Tibial nerve (tissue), 4 donors: ENCODE measurements at regions not wholly inside any gene's neighbourhood (a gene's known extent, or its start where the extent isn't known, plus 50 kb on each side); places are given as distances from the start of the nearest gene placed in this dataset.
"Not testable (repeated sequence)": the region's sequence is repeated elsewhere in the genome, so short reads cannot be mapped to it uniquely, and the experiment has no call there.

Experiments
- DNase-seq, 2 donors: peaks; one replicate each; pipeline ENCODE4 v3.0.0-alpha.2; 2019; ENCODE audit warnings: low spot score in 2 of 2
- H3K27ac ChIP-seq, 4 donors: fragments of 200-600 bp; sonication (generic) in 3 of 4; one replicate each; pipeline ENCODE4 v1.5.1; 2017 to 2019; ENCODE audit warnings: mild to moderate bottlenecking in 1 of 4
- H3K27me3 ChIP-seq, 2 donors: fragments of 200-600 bp; sonication (generic) in 1 of 2; one replicate each; pipeline versions ENCODE4 v1.5.1 to v1.6.0; 2017 to 2019
- H3K36me3 ChIP-seq, 3 donors: fragments of 200-600 bp; sonication (generic); one replicate each; pipeline ENCODE4 v1.5.1; 2018 to 2019
- H3K4me1 ChIP-seq, 4 donors: fragments of 200-600 bp; sonication (generic) in 3 of 4; one replicate each; pipeline ENCODE4 v1.5.1; 2017 to 2019
- H3K4me3 ChIP-seq, 4 donors: fragments of 200-600 bp; sonication (generic) in 3 of 4; one replicate each; pipeline ENCODE4 v1.5.1; 2017 to 2019; ENCODE audit warnings: mild to moderate bottlenecking in 1 of 4, moderate library complexity in 1 of 4
- H3K9me3 ChIP-seq, 4 donors: fragments of 200-600 bp; sonication (generic) in 3 of 4; one replicate each; pipeline ENCODE4 v1.5.1; 2017 to 2019
- EP300 ChIP-seq, 2 donors: sonication (generic); formaldehyde crosslinking; IDR thresholded peaks; one replicate each; pipeline ENCODE4 v1.6.1; 2017; ENCODE audit warnings: antibody characterized with exemption in 2 of 2, mild to moderate bottlenecking in 1 of 2
- POLR2A ChIP-seq, 2 donors: fragments of 450-650 bp; IDR thresholded peaks; one replicate each; pipeline ENCODE4 v1.6.1; 2017; ENCODE audit warnings: antibody characterized with exemption in 2 of 2, mild to moderate bottlenecking in 2 of 2, moderate library complexity in 2 of 2
- whole genome bisulfite sequencing, 2 donors: methylation state at CpG; one replicate each; pipeline ENCODE4 v1.1.5; 2018; 5-methylcytosine and 5-hydroxymethylcytosine counted together
- TF ChIP-seq, protein P1 (sequence below), 5 experiments: fragments of 200-600 bp in 3 of 5; fragments of 450-650 bp in 2 of 5; sonication (generic) in 3 of 5; IDR thresholded peaks; one replicate each; pipeline ENCODE4 v1.5.1; 2016 to 2019; ENCODE audit warnings: antibody characterized with exemption in 5 of 5, mild to moderate bottlenecking in 3 of 5, moderate library complexity in 2 of 5

DNA sequence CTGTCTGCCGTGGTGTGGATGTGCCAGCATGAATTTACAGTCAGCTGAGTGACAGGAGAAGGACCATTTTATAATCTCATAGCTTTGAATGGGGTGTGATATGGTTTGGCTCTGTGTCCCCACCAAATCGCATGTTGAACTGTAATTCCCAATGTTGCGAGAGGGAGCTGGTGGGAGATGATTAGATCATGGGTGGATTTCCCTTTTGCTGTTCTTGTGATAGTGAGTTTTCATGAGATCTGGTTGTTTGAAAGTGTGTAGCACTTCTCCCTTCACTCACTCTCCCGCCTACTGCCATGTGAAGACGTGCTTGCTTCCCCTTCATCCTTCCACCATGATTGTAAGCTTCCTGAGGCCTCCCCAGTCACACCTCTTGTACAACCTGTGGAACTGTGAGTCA is 111.9 kb upstream of the CHD2 start:
- TF ChIP-seq, protein P1, sequence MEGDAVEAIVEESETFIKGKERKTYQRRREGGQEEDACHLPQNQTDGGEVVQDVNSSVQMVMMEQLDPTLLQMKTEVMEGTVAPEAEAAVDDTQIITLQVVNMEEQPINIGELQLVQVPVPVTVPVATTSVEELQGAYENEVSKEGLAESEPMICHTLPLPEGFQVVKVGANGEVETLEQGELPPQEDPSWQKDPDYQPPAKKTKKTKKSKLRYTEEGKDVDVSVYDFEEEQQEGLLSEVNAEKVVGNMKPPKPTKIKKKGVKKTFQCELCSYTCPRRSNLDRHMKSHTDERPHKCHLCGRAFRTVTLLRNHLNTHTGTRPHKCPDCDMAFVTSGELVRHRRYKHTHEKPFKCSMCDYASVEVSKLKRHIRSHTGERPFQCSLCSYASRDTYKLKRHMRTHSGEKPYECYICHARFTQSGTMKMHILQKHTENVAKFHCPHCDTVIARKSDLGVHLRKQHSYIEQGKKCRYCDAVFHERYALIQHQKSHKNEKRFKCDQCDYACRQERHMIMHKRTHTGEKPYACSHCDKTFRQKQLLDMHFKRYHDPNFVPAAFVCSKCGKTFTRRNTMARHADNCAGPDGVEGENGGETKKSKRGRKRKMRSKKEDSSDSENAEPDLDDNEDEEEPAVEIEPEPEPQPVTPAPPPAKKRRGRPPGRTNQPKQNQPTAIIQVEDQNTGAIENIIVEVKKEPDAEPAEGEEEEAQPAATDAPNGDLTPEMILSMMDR (IDR thresholded peaks at IDR 0.05) = no peak
- TF ChIP-seq POLR2A (IDR thresholded peaks at IDR 0.05) (no peak), EP300 (IDR thresholded peaks at IDR 0.05) (no peak)
- Histone ChIP-seq H3K4me3 (no peak overlapping the region), H3K36me3 (peaks cover 0 to 25% (median 0%) of the 10 kb centered on the region in 3 donors), H3K9me3 (no peaks in the 10 kb centered on the region), H3K27ac (no peak overlapping the region), H3K27me3 (no peaks in the 10 kb centered on the region), H3K4me1 (no peaks in the 10 kb centered on the region)
- 92 to 95% methylated on average over 5 of the region's 5 CpGs for WGBS, 2 donors
- DNase-seq = no peak

DNA sequence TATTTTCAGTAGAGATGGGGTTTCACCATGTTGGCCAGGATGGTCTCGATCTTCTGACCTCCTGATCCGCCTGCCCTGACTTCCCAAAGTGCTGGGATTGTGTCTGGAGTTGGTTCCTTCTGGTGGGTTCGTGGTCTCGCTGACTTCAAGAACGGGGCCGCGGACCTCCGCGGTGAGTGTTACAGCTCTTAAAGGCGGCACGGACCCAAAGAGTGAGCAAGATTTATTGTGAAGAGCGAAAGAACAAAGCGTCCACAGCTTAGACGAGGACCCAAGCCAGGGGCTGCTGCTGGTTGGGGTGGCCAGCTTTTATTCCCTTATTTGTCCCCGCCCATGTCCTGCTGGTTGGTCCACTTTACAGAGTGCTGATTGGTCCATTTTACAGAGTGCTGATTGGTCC is 111.3 kb upstream of the CHD2 start:
- H3K4me1 ChIP-seq, H3K9me3 ChIP-seq, H3K4me3 ChIP-seq, DNase-seq, H3K27me3 ChIP-seq, H3K27ac ChIP-seq: not testable (repeated sequence)
- WGBS, 2 donors = 96% methylated on average over 15 of the region's 15 CpGs
- peaks cover 0 to 25% (median 0%) of the 10 kb centered on the region in 3 donors for H3K36me3 ChIP-seq

- Histone ChIP-seq H3K4me1 (peaks cover 0 to 5% (median under 1%) of the 10 kb centered on the region in 4 donors), H3K4me3 (no peak overlapping the region), H3K27ac (no peak overlapping the region), H3K9me3 (no peaks in the 10 kb centered on the region), H3K36me3 (no peaks in the 10 kb centered on the region), H3K27me3 (no peaks in the 10 kb centered on the region)
- no peak for TF ChIP-seq EP300 (IDR thresholded peaks at IDR 0.05)
- TF ChIP-seq POLR2A (IDR thresholded peaks at IDR 0.05) = no peak
- TF ChIP-seq, protein P1 (IDR thresholded peaks at IDR 0.05) = no peak
- 68 to 80% methylated on average over 1 of the region's 1 CpG for WGBS, 2 donors
- DNase-seq = no peak
Observed at GRCh38 chr15:92796161-92796611, 103.9 kb upstream of the CHD2 start.

DNA sequence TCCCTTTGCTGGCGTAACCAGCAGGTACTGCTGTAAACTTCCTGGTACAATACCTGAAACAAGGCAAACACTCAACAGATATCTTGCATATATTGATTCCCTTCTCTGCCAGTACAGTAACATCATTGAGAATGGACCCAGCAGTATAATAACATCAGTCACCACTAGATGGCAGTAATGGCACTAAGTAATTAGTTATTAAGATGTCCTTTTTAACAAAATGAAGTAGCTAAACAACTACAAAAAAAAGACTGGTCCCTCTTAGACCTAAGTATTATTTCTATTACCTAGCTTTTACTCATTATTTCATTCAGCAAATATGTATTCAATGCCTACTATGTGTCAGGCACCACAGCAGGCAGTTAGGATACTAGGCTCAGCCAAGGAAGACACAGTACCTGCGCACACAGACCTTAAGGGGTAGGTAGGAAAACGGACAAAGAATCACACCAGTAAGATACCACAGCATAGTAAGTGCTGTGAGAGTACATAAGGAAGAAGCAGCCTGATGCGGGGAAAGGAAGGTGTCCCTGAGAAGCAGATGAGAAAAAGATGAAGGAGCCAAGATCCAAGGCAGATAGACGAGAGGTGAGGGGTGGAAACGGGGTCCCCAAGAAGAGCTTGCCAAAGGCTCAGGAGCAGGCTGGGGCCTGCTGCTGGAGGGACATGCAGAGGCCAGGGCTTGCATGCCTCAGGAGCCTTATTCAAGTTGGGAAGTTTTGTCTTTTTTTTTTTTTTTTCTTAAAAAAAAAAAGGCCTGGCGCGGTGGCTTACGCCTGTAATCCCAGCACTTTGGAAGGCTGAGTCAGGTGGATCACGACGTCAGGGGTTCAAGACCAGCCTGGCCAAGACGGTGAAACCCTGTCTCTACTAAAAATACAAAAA is 102.7 kb upstream of the CHD2 start:
- TF ChIP-seq EP300 (IDR thresholded peaks at IDR 0.05) = peak in 1 of 2 donors; percentile 10
- TF ChIP-seq POLR2A (IDR thresholded peaks at IDR 0.05) = no peak
- TF ChIP-seq, protein P1 (IDR thresholded peaks at IDR 0.05) = peak; percentile 59 to 86 (median 81)
- peak in 1 of 2 donors; percentile 95 for DNase-seq
- H3K9me3 ChIP-seq = no peaks in the 10 kb centered on the region
- H3K36me3 ChIP-seq = no peaks in the 10 kb centered on the region
- WGBS, 2 donors = 73 to 77% methylated on average over 12 of the region's 12 CpGs
- H3K27ac ChIP-seq = peak overlapping the region in 3 of 4 donors; percentile 12 to 72 (median 70)
- no peaks in the 10 kb centered on the region for H3K27me3 ChIP-seq
- H3K4me1 ChIP-seq = peaks cover 0 to 18% (median 10%) of the 10 kb centered on the region in 4 donors
- H3K4me3 ChIP-seq = no peak overlapping the region

DNA sequence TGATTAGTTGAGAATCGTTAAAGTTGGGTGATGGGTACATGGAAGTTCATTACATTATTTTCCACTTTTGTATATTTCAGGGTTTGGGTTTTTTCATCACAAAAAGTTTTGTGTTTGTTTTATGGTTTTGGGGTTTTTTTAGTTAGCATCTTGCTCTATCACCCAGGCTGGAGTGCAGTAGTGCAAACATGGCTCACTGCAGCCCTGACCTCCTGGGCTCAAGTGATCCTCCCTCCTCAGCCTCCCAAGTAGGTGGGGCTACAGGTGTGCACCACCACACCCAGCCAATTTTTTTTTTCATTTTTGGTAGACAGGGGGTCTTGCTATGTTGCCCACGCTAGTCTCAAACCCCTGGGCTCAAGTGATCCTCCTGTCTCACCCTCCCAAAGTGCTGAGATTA is 100.1 kb upstream of the CHD2 start:
- no peaks in the 10 kb centered on the region for H3K36me3 ChIP-seq
- H3K27ac ChIP-seq = peak overlapping the region in 1 of 4 donors; percentile 39
- TF ChIP-seq EP300 (IDR thresholded peaks at IDR 0.05) = no peak
- TF ChIP-seq, protein P1 (IDR thresholded peaks at IDR 0.05) = no peak
- no peaks in the 10 kb centered on the region for H3K27me3 ChIP-seq
- H3K4me3 ChIP-seq = no peak overlapping the region
- DNase-seq = no peak
- H3K9me3 ChIP-seq = no peaks in the 10 kb centered on the region
- 92 to 99% methylated on average over 2 of the region's 2 CpGs for WGBS, 2 donors
- peaks cover 0 to 44% (median 24%) of the 10 kb centered on the region in 4 donors for H3K4me1 ChIP-seq

DNA sequence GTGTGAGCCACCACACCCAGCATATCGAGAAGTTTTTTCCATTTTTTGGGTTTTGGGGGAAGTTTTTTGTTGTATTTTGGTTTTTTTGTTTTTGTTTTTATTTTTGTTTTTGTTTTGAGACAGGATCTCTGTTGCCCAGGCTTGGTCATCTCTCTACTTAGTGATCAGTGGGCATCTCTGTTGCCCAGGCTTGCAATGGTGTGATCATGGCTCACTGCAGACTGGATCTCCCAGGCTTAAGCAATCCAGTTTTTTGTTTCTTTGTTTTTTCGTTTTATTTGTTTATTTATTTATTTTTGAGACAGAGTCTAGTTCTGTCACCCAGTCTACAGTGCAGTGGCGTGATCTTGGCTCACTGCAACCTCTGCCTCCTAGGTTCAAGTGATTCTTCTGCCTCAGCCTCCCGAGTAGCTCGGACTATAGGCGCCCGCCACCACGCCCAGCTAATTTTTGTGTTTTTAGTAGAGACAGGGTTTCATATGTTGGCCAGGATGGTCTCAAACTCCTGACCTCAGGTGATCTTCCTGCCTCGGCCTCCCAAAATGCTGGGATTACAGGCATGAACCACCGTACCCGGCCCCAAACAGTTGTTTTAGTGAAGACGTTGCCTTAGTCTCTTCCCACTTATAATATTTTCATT is 99.6 kb upstream of the CHD2 start:
- not testable (repeated sequence) for H3K27ac ChIP-seq, H3K4me3 ChIP-seq, H3K27me3 ChIP-seq, H3K9me3 ChIP-seq, H3K36me3 ChIP-seq, DNase-seq
- 95% methylated on average over 12 of the region's 12 CpGs for WGBS, 2 donors
- H3K4me1 ChIP-seq = peaks cover 0 to 49% (median 25%) of the 10 kb centered on the region in 4 donors

GRCh38 chr15:92801056-92801773 is 98.9 kb upstream of the CHD2 start:
- H3K36me3 ChIP-seq, H3K27me3 ChIP-seq, H3K4me3 ChIP-seq, H3K9me3 ChIP-seq, DNase-seq: not testable (repeated sequence)
- peaks cover 0 to 49% (median 25%) of the 10 kb centered on the region in 4 donors for H3K4me1 ChIP-seq
- 89 to 92% methylated on average over 13 of the region's 13 CpGs for WGBS, 2 donors
- peak overlapping the region in 3 of 4 donors; percentile 9 to 98 (median 87) for H3K27ac ChIP-seq
